Endothelial cell of umbilical vein (primary cell): ENCODE measurements at regions not wholly inside any gene's neighbourhood (a gene's known extent, or its start where the extent isn't known, plus 50 kb on each side); places are given as distances from the start of the nearest gene placed in this dataset.

Experiments used
- BruUV-seq: library from RNA; stranded (reverse); fragments of 400-500 nt; replicated peaks from 2 replicates; lab custom pipeline; 2021; lab: Mats Ljungman, UMichigan
- CTCF ChIA-PET: fragments of 300-600, 350-600 bp; sonication (Branson Sonifier 250); formaldehyde crosslinking; loops from one replicate; lab custom pipeline; 2021; ENCODE audit warnings: antibody characterized with exemption, inconsistent platforms; lab: Charles Lee
- POLR2A ChIA-PET: fragments of 300-600, 350-600 bp; sonication (Branson Sonifier 250); formaldehyde crosslinking; loops from one replicate; lab custom pipeline; 2021; ENCODE audit warnings: antibody characterized with exemption, inconsistent platforms; lab: Charles Lee
- DNase-seq: peaks from one replicate; pipeline ENCODE4 v3.0.0-alpha.2; 2011; ENCODE audit warnings: low read depth, low spot score
- FAIRE-seq: peaks from 2 replicates; lab custom pipeline; 2011; peaks lifted over from hg19 to GRCh38; lab: Jason Lieb, UNC
- H2AFZ ChIP-seq: 2 replicates; pipeline ENCODE4 v1.6.0; 2012; ENCODE audit warnings: low read depth, low read length, control low read depth, inconsistent platforms
- H3K27ac ChIP-seq: 2 replicates; pipeline ENCODE4 v1.5.1; 2011; ENCODE audit warnings: low read depth, mild to moderate bottlenecking, control low read depth, low read length, moderate library complexity; ENCODE audit not compliant: insufficient read depth
- H3K27me3 ChIP-seq, 2 experiments: 2 replicates each; pipeline versions ENCODE4 v1.6.0 to v1.6.1; 2011; ENCODE audit warnings: low read length in 2 of 2, mixed read lengths in 1 of 2; ENCODE audit not compliant: control insufficient read depth in 2 of 2, insufficient read depth in 2 of 2
- H3K36me3 ChIP-seq, 2 experiments: 2 replicates in 1 of 2; 3 replicates in 1 of 2; pipeline ENCODE4 v1.5.1; 2011; ENCODE audit warnings: low read length in 2 of 2, mild to moderate bottlenecking in 1 of 2, moderate library complexity in 1 of 2; ENCODE audit not compliant: control insufficient read depth in 2 of 2, insufficient read depth in 2 of 2; ENCODE audit errors: extremely low read depth in 1 of 2
- H3K4me1 ChIP-seq: 3 replicates; pipeline ENCODE4 v1.5.1; 2011; ENCODE audit warnings: mild to moderate bottlenecking, low read length; ENCODE audit not compliant: control insufficient read depth, insufficient read depth; ENCODE audit errors: extremely low read depth
- H3K4me2 ChIP-seq: 2 replicates; pipeline ENCODE4 v1.6.1; 2011; ENCODE audit warnings: low read length, control low read depth, mixed read lengths; ENCODE audit not compliant: insufficient read depth
- H3K4me3 ChIP-seq, 3 experiments: fragments of 200-600 bp in 1 of 3; sonication (generic), shearing (Covaris generic) in 1 of 3; replicated peaks in 1 of 3; 2 replicates each; pipeline ENCODE4 v1.5.1; 2011 to 2016; ENCODE audit warnings: control low read depth in 3 of 3, low read length in 3 of 3, mild to moderate bottlenecking in 2 of 3, inconsistent platforms in 1 of 3, low read depth in 1 of 3, moderate library complexity in 1 of 3; ENCODE audit not compliant: insufficient read depth in 1 of 3
- H3K79me2 ChIP-seq: 2 replicates; pipeline ENCODE4 v1.6.0; 2012; ENCODE audit warnings: low read length, inconsistent platforms; ENCODE audit not compliant: control insufficient read depth, insufficient read depth
- H3K9ac ChIP-seq: replicated peaks from 2 replicates; pipeline ENCODE3; 2011; ENCODE audit warnings: low read length, control low read depth; ENCODE audit not compliant: insufficient read depth; ENCODE audit errors: extremely low read depth
- H3K9me1 ChIP-seq: replicated peaks from 3 replicates; pipeline ENCODE4 v1.6.0; 2011; ENCODE audit warnings: mild to moderate bottlenecking, low read length; ENCODE audit not compliant: control insufficient read depth, insufficient read depth; ENCODE audit errors: extremely low read depth
- H3K9me3 ChIP-seq: replicated peaks from 2 replicates; pipeline ENCODE4 v1.5.1; 2012; ENCODE audit warnings: low read length, inconsistent platforms; ENCODE audit not compliant: control insufficient read depth, insufficient read depth
- H4K20me1 ChIP-seq: replicated peaks from 2 replicates; pipeline ENCODE3; 2011; ENCODE audit warnings: mild to moderate bottlenecking, low read length; ENCODE audit not compliant: control insufficient read depth, insufficient read depth; ENCODE audit errors: extremely low read depth
- CTCF ChIP-seq, 2 donors: IDR thresholded peaks; 1 replicate in 1 of 2; 2 replicates in 1 of 2; pipeline ENCODE4 v1.5.1; 2011; ENCODE audit warnings: low read length in 2 of 2, mild to moderate bottlenecking in 2 of 2, moderate library complexity in 2 of 2, control low read depth in 1 of 2, inconsistent platforms in 1 of 2, low read depth in 1 of 2; ENCODE audit not compliant: insufficient read depth in 1 of 2; ENCODE audit errors: extremely low read depth in 1 of 2
- EZH2 ChIP-seq: IDR thresholded peaks from 2 replicates; pipeline ENCODE4 v1.6.1; 2012; ENCODE audit warnings: borderline replicate concordance, low read depth, mild to moderate bottlenecking, moderate library complexity, low read length, inconsistent platforms; ENCODE audit not compliant: severe bottlenecking
- FOS ChIP-seq: IDR thresholded peaks from 2 replicates; pipeline ENCODE4 v1.6.1; 2011; ENCODE audit warnings: mild to moderate bottlenecking, low read length, moderate library complexity, borderline replicate concordance; ENCODE audit not compliant: insufficient read depth
- GATA2 ChIP-seq: IDR thresholded peaks from 2 replicates; pipeline ENCODE4 v1.7.0; 2011; ENCODE audit warnings: low read depth, mild to moderate bottlenecking, moderate library complexity, mixed read lengths, low read length; ENCODE audit not compliant: insufficient read length, insufficient read depth
- JUN ChIP-seq: IDR thresholded peaks from 2 replicates; pipeline ENCODE4 v1.6.1; 2011; ENCODE audit warnings: borderline replicate concordance, low read depth; ENCODE audit not compliant: insufficient read length, insufficient read depth
- MAX ChIP-seq: IDR thresholded peaks from 2 replicates; pipeline ENCODE4 v1.6.1; 2011; ENCODE audit not compliant: insufficient read depth, insufficient read length
- POLR2A ChIP-seq: IDR thresholded peaks from 2 replicates; pipeline ENCODE4 v1.6.1; 2012; ENCODE audit warnings: low read depth, mild to moderate bottlenecking, control low read depth, low read length
- POLR2AphosphoS5 ChIP-seq: IDR thresholded peaks from 2 replicates; pipeline ENCODE4 v1.6.1; 2012; ENCODE audit warnings: low read depth, mild to moderate bottlenecking, control low read depth, low read length, moderate library complexity; ENCODE audit not compliant: insufficient read depth
- dilution Hi-C: fragments of 300-500 bp; cut with MboI; formaldehyde crosslinking; loops from one replicate; pipeline ENCODE4 v1.15.0; 2019; ENCODE audit warnings: low sequenced_read_pairs; ENCODE audit not compliant: extremely low pct_ligation_motif_present
- intact Hi-C: fragments of 100-400 bp; cut with micrococcal nuclease; formaldehyde crosslinking; loops from one replicate; pipeline ENCODE4 v1.10.0; 2022

GRCh38 chr2:34480366-34480765 is 881.3 kb upstream of the FAM98A start:
- Histone ChIP-seq H2AFZ (no peak overlapping the region), H3K27ac (no peak overlapping the region), H3K9me3 (no peaks in the 10 kb centered on the region), H3K27me3 (no peaks in the 10 kb centered on the region), H3K36me3 (no peaks in the 10 kb centered on the region), H3K4me3 (no peak overlapping the region), H3K4me1 (no peaks in the 10 kb centered on the region), H3K9me1 (no peaks in the 10 kb centered on the region), H3K9ac (no peak overlapping the region), H3K4me2 (no peak overlapping the region), H3K79me2 (no peaks in the 10 kb centered on the region), H4K20me1 (no peaks in the 10 kb centered on the region)
- CTCF ChIA-PET = no interaction called here
- intact Hi-C loops = no loop called here
- DNase-seq = no peak
- POLR2A ChIA-PET = no interaction called here
- no TSS peak for BruUV-seq
- TF ChIP-seq GATA2 (no peak), CTCF (IDR thresholded peaks at IDR 0.05; ENCODE audit: extremely low read depth in 1 of 2, insufficient read depth in 1 of 2, low read depth in 1 of 2, low read length in 2 of 2) (no peak)
- no peak for FAIRE-seq
- dilution Hi-C loops = no loop called here

- H3K4me1 ChIP-seq = no peaks in the 10 kb centered on the region
- H3K79me2 ChIP-seq = no peaks in the 10 kb centered on the region
- TF ChIP-seq POLR2AphosphoS5 = no peak
- TF ChIP-seq JUN = no peak
- no peak for TF ChIP-seq FOS
- TF ChIP-seq POLR2A = no peak
- no peak for TF ChIP-seq EZH2
- TF ChIP-seq MAX = no peak
- no peak overlapping the region for H3K9ac ChIP-seq
- POLR2A ChIA-PET = no interaction called here
- intact Hi-C loops = no loop called here
- FAIRE-seq (no peak), DNase-seq (no peak)
- H3K27me3 ChIP-seq = no peaks in the 10 kb centered on the region
- no peak overlapping the region for H3K4me2 ChIP-seq
- no peaks in the 10 kb centered on the region for H4K20me1 ChIP-seq
- H3K9me1 ChIP-seq = no peaks in the 10 kb centered on the region
- H3K4me3 ChIP-seq = no peak overlapping the region
- CTCF ChIA-PET = no interaction called here
- no TSS peak for BruUV-seq
- no peak overlapping the region for H3K27ac ChIP-seq
- no peaks in the 10 kb centered on the region for H3K9me3 ChIP-seq
- H3K36me3 ChIP-seq = no peaks in the 10 kb centered on the region
- H2AFZ ChIP-seq = no peak overlapping the region
- dilution Hi-C loops = no loop called here
Measured at GRCh38 chr2:34475156-34475555, 876.1 kb upstream of the FAM98A start.
